ENCODE measurements at regions not wholly inside any gene's neighbourhood (a gene's known extent, or its start where the extent isn't known, plus 50 kb on each side); places are given as distances from the start of the nearest gene placed in this dataset.
"Not testable (repeated sequence)": the region's sequence is repeated elsewhere in the genome, so short reads cannot be mapped to it uniquely, and the experiment has no call there.

- no peak for DNase-seq (ENCODE audit: low spot score)
- intact Hi-C loops (cut with DNase I): no loop called here
Observed at GRCh38 chr10:35838054-35838453, 196.0 kb upstream of the FZD8 start.

- no peak for DNase-seq (ENCODE audit: low spot score)
Observed at GRCh38 chr10:35835545-35835944, 193.4 kb upstream of the FZD8 start.

GRCh38 chr10:35834877-35835494, 192.9 kb upstream of the FZD8 start:
- no peak for DNase-seq (ENCODE audit: low spot score)
- intact Hi-C loops (cut with DNase I): no loop called here

More at GRCh38 chr10:35835545-35835944, 193.4 kb upstream of the FZD8 start:
- intact Hi-C loops (cut with DNase I): no loop called here

GRCh38 chr10:35827783-35828182, 185.7 kb upstream of the FZD8 start:
- intact Hi-C loops (cut with DNase I): no loop called here
- DNase-seq (ENCODE audit: low spot score): no peak

- intact Hi-C loops (cut with DNase I): no loop called here
- no peak for DNase-seq (ENCODE audit: low spot score)
Observed at GRCh38 chr10:35824704-35825103, 182.6 kb upstream of the FZD8 start.

- intact Hi-C loops (cut with DNase I): no loop called here
- peak; percentile 89 for DNase-seq (ENCODE audit: low spot score)
Observed at GRCh38 chr10:35822316-35822715, 180.2 kb upstream of the FZD8 start.

GRCh38 chr10:35821339-35821911, 179.3 kb upstream of the FZD8 start:
- intact Hi-C loops (cut with DNase I): no loop called here
- DNase-seq (ENCODE audit: low spot score): no peak

- intact Hi-C loops (cut with DNase I): no loop called here
Observed at GRCh38 chr10:35819736-35820135, 177.6 kb upstream of the FZD8 start.

GRCh38 chr10:35819011-35819410, 176.9 kb upstream of the FZD8 start:
- intact Hi-C loops (cut with DNase I): no loop called here
- DNase-seq (ENCODE audit: low spot score): no peak

More at GRCh38 chr10:35819736-35820135, 177.6 kb upstream of the FZD8 start:
- DNase-seq (ENCODE audit: low spot score): no peak

- DNase-seq (ENCODE audit: low spot score); intact Hi-C loops (cut with DNase I): not testable (repeated sequence)
Observed at GRCh38 chr10:35817109-35817508, 175.0 kb upstream of the FZD8 start.

GRCh38 chr10:35813219-35813618, 171.1 kb upstream of the FZD8 start:
- intact Hi-C loops (cut with DNase I): no loop called here
- no peak for DNase-seq (ENCODE audit: low spot score)

GRCh38 chr10:35808344-35808743, 166.2 kb upstream of the FZD8 start:
- no peak for DNase-seq (ENCODE audit: low spot score)
- intact Hi-C loops (cut with DNase I): no loop called here

GRCh38 chr10:35803046-35803445, 160.9 kb upstream of the FZD8 start:
- DNase-seq (ENCODE audit: low spot score): no peak
- intact Hi-C loops (cut with DNase I): no loop called here

- intact Hi-C loops (cut with DNase I): no loop called here
- DNase-seq (ENCODE audit: low spot score): no peak
Observed at GRCh38 chr10:35797187-35797586, 155.1 kb upstream of the FZD8 start.

- no peak for DNase-seq (ENCODE audit: low spot score)
- intact Hi-C loops (cut with DNase I): no loop called here
Observed at GRCh38 chr10:35795131-35795824, 153.2 kb upstream of the FZD8 start.

GRCh38 chr10:35794703-35795102, 152.6 kb upstream of the FZD8 start:
- intact Hi-C loops (cut with DNase I): no loop called here
- DNase-seq (ENCODE audit: low spot score): no peak

GRCh38 chr10:35792291-35792690, 150.2 kb upstream of the FZD8 start:
- no peak for DNase-seq (ENCODE audit: low spot score)
- intact Hi-C loops (cut with DNase I): no loop called here

GRCh38 chr10:35789996-35790395, 147.9 kb upstream of the FZD8 start:
- intact Hi-C loops (cut with DNase I): no loop called here
- DNase-seq (ENCODE audit: low spot score): no peak

- intact Hi-C loops (cut with DNase I): no loop called here
- no peak for DNase-seq (ENCODE audit: low spot score)
Observed at GRCh38 chr10:35784751-35785150, 142.7 kb upstream of the FZD8 start.

GRCh38 chr10:35783305-35783838, 141.3 kb upstream of the FZD8 start:
- DNase-seq (ENCODE audit: low spot score): no peak
- intact Hi-C loops (cut with DNase I): no loop called here

GRCh38 chr10:35781643-35782035, 139.5 kb upstream of the FZD8 start:
- intact Hi-C loops (cut with DNase I): no loop called here
- DNase-seq (ENCODE audit: low spot score): no peak

Measured in cardiac septum (tissue), 1 donor.